GM12878 (cell line): ENCODE measurements at regions not wholly inside any gene's neighbourhood (a gene's known extent, or its start where the extent isn't known, plus 50 kb on each side); places are given as distances from the start of the nearest gene placed in this dataset.

Experiments used
- ATAC-seq: fragments of 200-7000 bp; cut with Tn5 transposase; 3 replicates; pipeline ENCODE4 v1.9.1; 2020; ENCODE audit warnings: mild to moderate bottlenecking, moderate library complexity
- BruUV-seq: library from RNA; stranded (reverse); fragments of 400-500 nt; replicated peaks from 2 replicates; lab custom pipeline; 2021; lab: Mats Ljungman, UMichigan
- CTCF ChIA-PET: fragments of 300-600 bp; sonication (Branson Sonifier 250); formaldehyde crosslinking; extraction: SDS; loops from one replicate; lab custom pipeline; 2021; ENCODE audit warnings: inconsistent platforms; lab: Yijun Ruan, JAX
- POLR2A ChIA-PET: fragments of 350-600 bp; formaldehyde crosslinking; extraction: SDS; loops from one replicate; lab custom pipeline; 2021; ENCODE audit warnings: inconsistent platforms; lab: Charles Lee
- RAD21 ChIA-PET: fragments of 300-600 bp; sonication (Branson Sonifier 250); formaldehyde crosslinking; loops from one replicate; lab custom pipeline; 2023; ENCODE audit warnings: antibody characterized with exemption; ENCODE audit not compliant: unreplicated experiment; lab: Charles Lee
- SMC1A ChIA-PET: fragments of 300-600 bp; sonication (Branson Sonifier 250); formaldehyde crosslinking; loops from one replicate; lab custom pipeline; 2023; ENCODE audit not compliant: unreplicated experiment, uncharacterized antibody; lab: Charles Lee
- DNase-seq: peaks from one replicate; pipeline ENCODE4 v3.0.0-alpha.2; 2011; ENCODE audit warnings: low read depth, low spot score
- FAIRE-seq: peaks from 3 replicates; lab custom pipeline; 2011; peaks lifted over from hg19 to GRCh38; lab: Jason Lieb, UNC
- H2AFZ ChIP-seq: 2 replicates; pipeline ENCODE4 v1.6.0; 2011; ENCODE audit warnings: low read depth, low read length, control low read depth; ENCODE audit not compliant: control insufficient read depth
- H3K27ac ChIP-seq: 2 replicates; pipeline ENCODE4 v1.5.1; 2011; ENCODE audit warnings: control low read depth; ENCODE audit not compliant: control insufficient read depth, insufficient read depth
- H3K27me3 ChIP-seq, 2 experiments: replicated peaks in 1 of 2; 2 replicates each; pipeline versions ENCODE4 v1.6.0 to v1.6.1; 2011; ENCODE audit warnings: low read length in 1 of 2; ENCODE audit not compliant: control insufficient read depth in 2 of 2, insufficient read depth in 2 of 2
- H3K36me3 ChIP-seq, 2 experiments: 2 replicates each; pipeline ENCODE4 v1.5.1; 2011; ENCODE audit warnings: low read length in 1 of 2; ENCODE audit not compliant: control insufficient read depth in 2 of 2, insufficient read depth in 2 of 2
- H3K4me1 ChIP-seq: 2 replicates; pipeline ENCODE4 v1.6.1; 2011; ENCODE audit warnings: mild to moderate bottlenecking, low read length, moderate library complexity, mixed read lengths; ENCODE audit not compliant: control insufficient read depth, insufficient read depth
- H3K4me2 ChIP-seq: 2 replicates; pipeline ENCODE4 v1.6.0; 2011; ENCODE audit warnings: control low read depth; ENCODE audit not compliant: control insufficient read depth, insufficient read depth
- H3K4me3 ChIP-seq: fragments of 200-600 bp; sonication (generic); 2 replicates; pipeline ENCODE4 v1.5.1; 2016
- H3K79me2 ChIP-seq: 2 replicates; pipeline ENCODE4 v1.6.0; 2011; ENCODE audit warnings: low read length; ENCODE audit not compliant: control insufficient read depth, insufficient read depth
- H3K9ac ChIP-seq: 2 replicates; pipeline ENCODE4 v1.8.0; 2011; ENCODE audit warnings: low read length, control low read depth, mixed read lengths; ENCODE audit not compliant: control insufficient read depth, insufficient read depth
- H3K9me3 ChIP-seq: replicated peaks from 3 replicates; pipeline ENCODE4 v1.5.1; 2011; ENCODE audit warnings: mild to moderate bottlenecking, low read length; ENCODE audit not compliant: control insufficient read depth, insufficient read depth
- H4K20me1 ChIP-seq: 2 replicates; pipeline ENCODE4 v1.6.0; 2011; ENCODE audit not compliant: control insufficient read depth, insufficient read depth
- ATF7 ChIP-seq: fragments of 450-650 bp; IDR thresholded peaks from 2 replicates; pipeline ENCODE4 v1.6.1; 2016; ENCODE audit warnings: low read depth, mild to moderate bottlenecking
- BRCA1 ChIP-seq: IDR thresholded peaks from 2 replicates; pipeline ENCODE4 v1.6.1; 2011; ENCODE audit warnings: low read depth, low read length, improper control_type of control experiment
- CBFB ChIP-seq: IDR thresholded peaks from 2 replicates; pipeline ENCODE4 v1.6.1; 2016; ENCODE audit warnings: antibody characterized with exemption, low read depth
- CHD1 ChIP-seq: IDR thresholded peaks from 2 replicates; pipeline ENCODE4 v1.6.1; 2012; ENCODE audit warnings: low read depth, low read length, improper control_type of control experiment
- CHD2 ChIP-seq: IDR thresholded peaks from 2 replicates; pipeline ENCODE4 v1.6.1; 2011; ENCODE audit warnings: low read depth, low read length, improper control_type of control experiment, borderline replicate concordance
- CHD4 ChIP-seq: fragments of 200-600 bp; sonication (generic); IDR thresholded peaks from 2 replicates; pipeline ENCODE4 v1.6.1; 2016; ENCODE audit warnings: mild to moderate bottlenecking
- CREB1 ChIP-seq: IDR thresholded peaks from 2 replicates; pipeline ENCODE4 v1.6.1; 2012; ENCODE audit warnings: low read depth, mild to moderate bottlenecking, inconsistent platforms
- DPF2 ChIP-seq: fragments of 450-650 bp; IDR thresholded peaks from 2 replicates; pipeline ENCODE4 v1.6.1; 2017; ENCODE audit warnings: mild to moderate bottlenecking
- KLF5 ChIP-seq: fragments of 450-650 bp; IDR thresholded peaks from 2 replicates; pipeline ENCODE4 v1.6.1; 2014; ENCODE audit warnings: mild to moderate bottlenecking; ENCODE audit not compliant: partially characterized antibody
- MEF2B ChIP-seq: fragments of 450-650 bp; IDR thresholded peaks from 2 replicates; pipeline ENCODE4 v1.6.1; 2018; ENCODE audit warnings: mild to moderate bottlenecking, moderate library complexity; ENCODE audit not compliant: partially characterized antibody, poor library complexity, severe bottlenecking
- MYB ChIP-seq: fragments of 150-350 bp; IDR thresholded peaks from 2 replicates; pipeline ENCODE4 v1.6.1; 2014; ENCODE audit warnings: mild to moderate bottlenecking, low read depth, low read length, borderline replicate concordance
- NFYB ChIP-seq: IDR thresholded peaks from 2 replicates; pipeline ENCODE4 v1.6.1; 2011; ENCODE audit warnings: low read depth, mild to moderate bottlenecking, low read length, improper control_type of control experiment, moderate library complexity; ENCODE audit not compliant: insufficient read depth
- PAX5 ChIP-seq: IDR thresholded peaks from 2 replicates; pipeline ENCODE4 v1.6.1; 2011; ENCODE audit warnings: low read depth, low read length, borderline replicate concordance
- RELB ChIP-seq: fragments of 450-650 bp; IDR thresholded peaks from 2 replicates; pipeline ENCODE4 v1.6.1; 2017; ENCODE audit warnings: low read depth, mild to moderate bottlenecking, moderate library complexity
- SIN3A ChIP-seq: IDR thresholded peaks from 2 replicates; pipeline ENCODE4 v1.6.1; 2012; ENCODE audit warnings: low read depth, low read length, improper control_type of control experiment
- SRF ChIP-seq, 2 experiments: IDR thresholded peaks; 2 replicates each; pipeline ENCODE4 v1.6.1; 2011; ENCODE audit warnings: low read depth in 2 of 2, low read length in 2 of 2, mild to moderate bottlenecking in 1 of 2, moderate library complexity in 1 of 2
- TAF1 ChIP-seq: IDR thresholded peaks from 2 replicates; pipeline ENCODE4 v1.6.1; 2011; ENCODE audit warnings: mild to moderate bottlenecking, low read depth, low read length, borderline replicate concordance
- ZNF274 ChIP-seq: IDR thresholded peaks from one replicate; pipeline ENCODE4 v1.8.0; 2011; ENCODE audit not compliant: insufficient read length, insufficient read depth
- WGBS: methylation state at CpG from one replicate; pipeline ENCODE4 v1.1.6; 2016; ENCODE audit warnings: low lambda C conversion rate; ENCODE audit not compliant: insufficient replicate concordance, insufficient coverage; ENCODE audit errors: missing lambda C conversion rate; 5-methylcytosine and 5-hydroxymethylcytosine counted together
- in situ Hi-C: fragments of 300-500 bp; cut with MboI; formaldehyde crosslinking; loops from 9 replicates; pipeline ENCODE4 v1.14.3; 2018; ENCODE audit warnings: mixed read lengths
- intact Hi-C: fragments of 100-400 bp; cut with micrococcal nuclease; formaldehyde crosslinking; loops from one replicate; pipeline ENCODE4 v1.14.2; 2022; ENCODE audit not compliant: unreplicated experiment

- POLR2A ChIA-PET: no interaction called here
- no peaks in the 10 kb centered on the region for H3K4me1 ChIP-seq
- H3K27ac ChIP-seq: no peak overlapping the region
- no peak overlapping the region for H3K4me2 ChIP-seq
- WGBS: 17% methylated on average over 7 of the region's 7 CpGs
- H3K36me3 ChIP-seq: no peaks in the 10 kb centered on the region
- no peak for ATAC-seq
- no peaks in the 10 kb centered on the region for H3K79me2 ChIP-seq
- RAD21 ChIA-PET: no interaction called here
- CTCF ChIA-PET: interaction anchor here (1.6 kb wide), 1 partner anchor 1050 kb away, joined by 3 read pairs; no protein-coding TSS in a partner anchor
- BruUV-seq: no TSS peak
- H4K20me1 ChIP-seq: no peaks in the 10 kb centered on the region
- no peaks in the 10 kb centered on the region for H3K27me3 ChIP-seq
- no peak for FAIRE-seq
- SMC1A ChIA-PET: no interaction called here
- H3K9ac ChIP-seq: no peak overlapping the region
- intact Hi-C loops: no loop called here
- no peaks in the 10 kb centered on the region for H3K9me3 ChIP-seq
- no peak for DNase-seq
- TF ChIP-seq KLF5 (no peak), RELB (no peak), DPF2 (no peak), NFYB (no peak), TAF1 (no peak), SIN3A (no peak), SRF (IDR thresholded peaks at IDR 0.05; ENCODE audit: low read depth in 2 of 2, low read length in 2 of 2) (no peak), ZNF274 (no peak), CREB1 (no peak), BRCA1 (no peak), MYB (no peak), CBFB (no peak), PAX5 (no peak), CHD1 (no peak), CHD2 (no peak), CHD4 (no peak), MEF2B (no peak), ATF7 (no peak)
- no peak overlapping the region for H3K4me3 ChIP-seq
- H2AFZ ChIP-seq: no peak overlapping the region
- in situ Hi-C loops: no loop called here
Measured at GRCh38 chr20:7672571-7672970, 267.7 kb downstream of the HAO1 start.
